H1 (cell line): ENCODE measurements at regions not wholly inside any gene's neighbourhood (a gene's known extent, or its start where the extent isn't known, plus 50 kb on each side); places are given as distances from the start of the nearest gene placed in this dataset.

Experiments
- CTCF ChIA-PET: fragments of 300-600 bp; sonication (Branson Sonifier 250); formaldehyde crosslinking; loops from one replicate; lab custom pipeline; 2021; ENCODE audit not compliant: partially characterized antibody; lab: Charles Lee
- POLR2A ChIA-PET: fragments of 300-600 bp; sonication (Branson Sonifier 250); formaldehyde crosslinking; loops from one replicate; lab custom pipeline; 2021; ENCODE audit warnings: inconsistent platforms; ENCODE audit not compliant: partially characterized antibody; lab: Charles Lee
- DNase-seq, 2 experiments: peaks; one replicate each; pipeline versions ENCODE4 v3.0.0 to v3.0.0-alpha.2; 2010 to 2022; ENCODE audit warnings: low spot score in 2 of 2, low read depth in 1 of 2, mixed read lengths in 1 of 2
- FAIRE-seq: peaks from 2 replicates; lab custom pipeline; 2011; peaks lifted over from hg19 to GRCh38; lab: Jason Lieb, UNC
- H2AFZ ChIP-seq: 2 replicates; pipeline ENCODE4 v1.8.1; 2012; ENCODE audit warnings: low read length, inconsistent platforms
- H2AK5ac ChIP-seq: 2 replicates; pipeline ENCODE4 v1.6.1; 2013; ENCODE audit warnings: low read depth, low read length
- H2BK120ac ChIP-seq: replicated peaks from 2 replicates; pipeline ENCODE3; 2013; ENCODE audit warnings: low read depth, low read length, inconsistent platforms
- H2BK12ac ChIP-seq: 2 replicates; pipeline ENCODE4 v1.6.1; 2013; ENCODE audit warnings: low read depth, low read length
- H2BK15ac ChIP-seq: 2 replicates; pipeline ENCODE4 v1.6.1; 2013; ENCODE audit warnings: low read length
- H2BK20ac ChIP-seq: 2 replicates; pipeline ENCODE4 v1.6.1; 2013; ENCODE audit warnings: low read length
- H2BK5ac ChIP-seq: 2 replicates; pipeline ENCODE4 v1.6.1; 2013; ENCODE audit warnings: low read depth, low read length
- H3K14ac ChIP-seq: 2 replicates; pipeline ENCODE4 v1.6.1; 2013; ENCODE audit warnings: inconsistent platforms; ENCODE audit not compliant: insufficient read length
- H3K18ac ChIP-seq: 2 replicates; pipeline ENCODE4 v1.6.1; 2013; ENCODE audit warnings: low read length; ENCODE audit errors: extremely low read depth
- H3K23ac ChIP-seq: 2 replicates; pipeline ENCODE4 v1.6.1; 2013; ENCODE audit warnings: inconsistent platforms; ENCODE audit not compliant: insufficient read length
- H3K23me2 ChIP-seq: 2 replicates; pipeline ENCODE4 v1.6.1; 2013; ENCODE audit warnings: low read depth, low read length
- H3K27ac ChIP-seq: 2 replicates; pipeline ENCODE4 v1.6.1; 2011; ENCODE audit warnings: low read depth, low read length, inconsistent platforms
- H3K27me3 ChIP-seq, 4 experiments: replicated peaks in 1 of 4; 1 replicate in 1 of 4; 2 replicates in 3 of 4; pipeline versions ENCODE4 v1.6.1 to v1.8.1; 2011 to 2013; ENCODE audit warnings: low read length in 3 of 4, mild to moderate bottlenecking in 3 of 4, inconsistent platforms in 2 of 4, mixed read lengths in 2 of 4, moderate library complexity in 1 of 4; ENCODE audit not compliant: control insufficient read depth in 3 of 4, insufficient read depth in 3 of 4; ENCODE audit errors: extremely low read depth in 1 of 4
- H3K36me3 ChIP-seq, 4 experiments: 2 replicates each; pipeline versions ENCODE4 v1.6.1 to v1.8.1; 2011 to 2013; ENCODE audit warnings: mild to moderate bottlenecking in 4 of 4, low read length in 3 of 4, moderate library complexity in 2 of 4, control low read depth in 1 of 4, inconsistent platforms in 1 of 4; ENCODE audit not compliant: insufficient read depth in 4 of 4, control insufficient read depth in 2 of 4
- H3K4ac ChIP-seq: replicated peaks from 2 replicates; pipeline ENCODE3; 2013; ENCODE audit warnings: low read length, low read depth, mixed read lengths, inconsistent platforms; ENCODE audit not compliant: insufficient read length
- H3K4me1 ChIP-seq, 4 experiments: replicated peaks in 1 of 4; 1 replicate in 1 of 4; 2 replicates in 3 of 4; pipeline versions ENCODE4 v1.6.1 to v1.8.1; 2011 to 2013; ENCODE audit warnings: low read length in 3 of 4, inconsistent platforms in 2 of 4, mixed read lengths in 1 of 4; ENCODE audit not compliant: insufficient read depth in 4 of 4, control insufficient read depth in 3 of 4
- H3K4me2 ChIP-seq, 2 experiments: 2 replicates each; pipeline versions ENCODE4 v1.6.1 to v1.8.1; 2011 to 2013; ENCODE audit warnings: low read depth in 2 of 2, low read length in 2 of 2, control low read depth in 1 of 2, inconsistent platforms in 1 of 2, mild to moderate bottlenecking in 1 of 2; ENCODE audit not compliant: insufficient read depth in 1 of 2
- H3K4me3 ChIP-seq, 4 experiments: fragments of 200-600, 300-600 bp in 1 of 4; sonication (generic), shearing (Covaris generic), sonication (Bioruptor Twin) in 1 of 4; 2 replicates each; pipeline versions ENCODE4 v1.5.1 to v1.8.1; 2011 to 2016; ENCODE audit warnings: low read length in 4 of 4, low read depth in 3 of 4, control low read depth in 2 of 4, inconsistent platforms in 2 of 4, mild to moderate bottlenecking in 2 of 4, mixed read lengths in 1 of 4, moderate library complexity in 1 of 4; ENCODE audit not compliant: insufficient read depth in 2 of 4; ENCODE audit errors: extremely low read depth in 1 of 4
- H3K56ac ChIP-seq: replicated peaks from 2 replicates; pipeline ENCODE3; 2013; ENCODE audit warnings: low read depth, mild to moderate bottlenecking, mixed read lengths, low read length, inconsistent platforms; ENCODE audit not compliant: insufficient read length
- H3K79me1 ChIP-seq: 2 replicates; pipeline ENCODE4 v1.6.1; 2013; ENCODE audit warnings: low read depth, low read length, control low read depth
- H3K79me2 ChIP-seq, 2 experiments: 2 replicates each; pipeline versions ENCODE4 v1.6.1 to v1.8.1; 2012 to 2013; ENCODE audit warnings: low read length in 2 of 2, mild to moderate bottlenecking in 2 of 2, inconsistent platforms in 1 of 2; ENCODE audit not compliant: insufficient read depth in 2 of 2, control insufficient read depth in 1 of 2
- H3K9ac ChIP-seq, 4 experiments: replicated peaks in 1 of 4; 1 replicate in 1 of 4; 2 replicates in 3 of 4; pipeline versions ENCODE4 v1.6.1 to v1.8.1; 2011 to 2013; ENCODE audit warnings: low read depth in 3 of 4, low read length in 3 of 4, control low read depth in 2 of 4, mild to moderate bottlenecking in 2 of 4, moderate library complexity in 2 of 4, inconsistent platforms in 1 of 4; ENCODE audit errors: extremely low read depth in 1 of 4
- H3K9me3 ChIP-seq, 2 experiments: 2 replicates each; pipeline versions ENCODE4 v1.6.1 to v1.8.1; 2012 to 2013; ENCODE audit warnings: mild to moderate bottlenecking in 2 of 2, moderate library complexity in 2 of 2, control low read depth in 1 of 2, inconsistent platforms in 1 of 2, low read depth in 1 of 2, low read length in 1 of 2, mixed read lengths in 1 of 2; ENCODE audit not compliant: insufficient read depth in 2 of 2
- H4K20me1 ChIP-seq, 2 experiments: replicated peaks in 1 of 2; 2 replicates each; pipeline versions ENCODE3 to v1.8.1; 2011 to 2013; ENCODE audit warnings: inconsistent platforms in 2 of 2, low read length in 2 of 2, mild to moderate bottlenecking in 1 of 2; ENCODE audit not compliant: insufficient read depth in 2 of 2, control insufficient read depth in 1 of 2
- H4K5ac ChIP-seq: 2 replicates; pipeline ENCODE4 v1.6.1; 2013; ENCODE audit warnings: low read length, low read depth, mixed read lengths, inconsistent platforms; ENCODE audit not compliant: insufficient read length
- H4K8ac ChIP-seq: 2 replicates; pipeline ENCODE4 v1.8.0; 2013; ENCODE audit warnings: mild to moderate bottlenecking, moderate library complexity, low read length, inconsistent platforms; ENCODE audit not compliant: insufficient read depth; ENCODE audit errors: extremely low read depth
- H4K91ac ChIP-seq: replicated peaks from 2 replicates; pipeline ENCODE3; 2013; ENCODE audit warnings: low read length, mixed read lengths, inconsistent platforms; ENCODE audit not compliant: insufficient read length
- BCL11A ChIP-seq, 2 experiments: IDR thresholded peaks; one replicate each; pipeline ENCODE4 v1.6.1; 2011; ENCODE audit warnings: low read depth in 2 of 2, low read length in 2 of 2, mild to moderate bottlenecking in 2 of 2
- CBX8 ChIP-seq: fragments of 300-800, 300-1000 bp; sonication (generic); IDR thresholded peaks from 2 replicates; pipeline ENCODE4 v1.7.1; 2016; ENCODE audit warnings: low read depth, low read length, borderline replicate concordance
- E2F6 ChIP-seq: IDR thresholded peaks from 2 replicates; pipeline ENCODE4 v1.6.1; 2012; ENCODE audit warnings: inconsistent platforms
- EP300 ChIP-seq, 2 experiments: IDR thresholded peaks; 1 replicate in 1 of 2; 2 replicates in 1 of 2; pipeline ENCODE4 v1.6.1; 2011 to 2012; ENCODE audit warnings: low read depth in 2 of 2, low read length in 2 of 2, mild to moderate bottlenecking in 2 of 2, borderline replicate concordance in 1 of 2, inconsistent platforms in 1 of 2, moderate library complexity in 1 of 2
- JUND ChIP-seq: IDR thresholded peaks from 2 replicates; pipeline ENCODE4 v1.6.1; 2011; ENCODE audit warnings: mild to moderate bottlenecking, improper control_type of control experiment, low read length
- MAFK ChIP-seq: IDR thresholded peaks from 2 replicates; pipeline ENCODE4 v1.6.1; 2012; ENCODE audit warnings: low read depth, mild to moderate bottlenecking, improper control_type of control experiment, low read length
- NANOG ChIP-seq: IDR thresholded peaks from 2 replicates; pipeline ENCODE4 v1.6.1; 2011; ENCODE audit warnings: low read length, low read depth, mild to moderate bottlenecking, inconsistent platforms; ENCODE audit not compliant: insufficient read depth, poor library complexity, severe bottlenecking
- POU5F1 ChIP-seq: IDR thresholded peaks from 2 replicates; pipeline ENCODE4 v1.6.1; 2011; ENCODE audit warnings: low read depth, mild to moderate bottlenecking, low read length, moderate library complexity
- SP1 ChIP-seq: IDR thresholded peaks from 2 replicates; pipeline ENCODE4 v1.6.1; 2011; ENCODE audit warnings: low read depth, low read length
- TCF12 ChIP-seq: IDR thresholded peaks from 2 replicates; pipeline ENCODE4 v1.6.1; 2011; ENCODE audit warnings: low read depth, mild to moderate bottlenecking, low read length
- WGBS, 2 experiments: shearing (Covaris generic) in 1 of 2; methylation state at CpG; one replicate each; pipeline versions ENCODE4 v1.1.6 to v1.1.7; 2013 to 2015; ENCODE audit warnings: low lambda C conversion rate in 2 of 2, mixed read lengths in 2 of 2, inconsistent platforms in 1 of 2, low coverage in 1 of 2, missing lambda C conversion rate in 1 of 2; ENCODE audit not compliant: insufficient replicate concordance in 2 of 2, insufficient coverage in 1 of 2, insufficient read length in 1 of 2; ENCODE audit errors: extremely low coverage in 1 of 2, missing lambda C conversion rate in 1 of 2; 5-methylcytosine and 5-hydroxymethylcytosine counted together

DNA sequence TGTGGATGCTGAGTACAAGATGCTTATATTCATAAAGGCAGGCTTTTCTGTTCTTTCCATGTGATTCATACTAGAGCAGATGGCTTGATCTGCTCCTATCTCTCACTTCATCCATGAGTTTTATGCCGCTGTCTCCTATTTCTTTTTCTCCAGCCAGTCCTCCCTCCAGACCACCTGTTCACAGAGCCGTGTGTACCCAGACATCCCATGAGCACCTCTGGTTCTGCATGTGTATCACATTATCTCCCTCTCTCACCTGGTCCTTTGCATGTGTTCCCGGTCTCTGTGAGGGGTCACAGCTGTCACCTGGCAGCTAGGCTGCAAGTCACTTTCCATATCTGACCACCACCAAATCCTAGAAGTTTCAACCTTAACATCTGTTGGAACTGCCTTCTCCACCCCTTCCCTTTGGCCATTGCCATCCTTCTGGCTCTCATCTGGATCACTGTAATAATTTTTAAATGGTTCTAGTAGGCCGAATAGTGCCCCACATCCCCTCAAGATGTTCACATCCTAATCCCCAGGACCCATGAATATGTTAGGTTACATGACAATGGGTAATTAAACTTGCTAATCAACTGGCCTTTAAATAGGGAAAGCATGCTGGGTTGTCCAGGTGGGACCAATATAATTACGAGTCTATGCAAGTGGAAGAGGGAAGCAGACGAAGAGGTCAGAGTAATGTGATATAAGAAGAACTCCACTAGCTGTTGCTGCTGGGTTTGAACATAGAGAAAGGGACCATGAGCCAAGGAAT lies 168.1 kb downstream of the SNAPC1 start:
- no peak overlapping the region for H2BK15ac ChIP-seq
- no peak overlapping the region for H2AFZ ChIP-seq
- 72% methylated on average over 6 of the region's 6 CpGs; no CpG with 5 or more reads in 1 of the 2 experiments for WGBS, 2 experiments
- no peaks in the 10 kb centered on the region for H4K20me1 ChIP-seq
- H3K36me3 ChIP-seq: no peaks in the 10 kb centered on the region
- H3K18ac ChIP-seq: no peak overlapping the region
- no peak overlapping the region for H3K27ac ChIP-seq
- no peaks in the 10 kb centered on the region for H3K79me1 ChIP-seq
- H3K23me2 ChIP-seq: no peaks in the 10 kb centered on the region
- POLR2A ChIA-PET: interaction anchor here (1.1 kb wide), 1 partner anchor 14 kb away, joined by 4 read pairs; no protein-coding TSS in a partner anchor
- CTCF ChIA-PET: interaction anchor here (1.2 to 7.8 kb wide), 2 partner anchors 38 to 195 kb away, joined by 3 to 108 read pairs; no protein-coding TSS in a partner anchor
- no peak overlapping the region for H4K91ac ChIP-seq
- no peak for DNase-seq
- no peaks in the 10 kb centered on the region for H3K9me3 ChIP-seq
- H3K4me1 ChIP-seq: peaks cover 0 to 9% (median 8%) of the 10 kb centered on the region in 4 experiments; a peak in 5 of 7 replicates
- H2BK12ac ChIP-seq: peak overlapping the region; percentile 72; the same call in 1 of the 2 replicates
- H4K8ac ChIP-seq: no peak overlapping the region
- H3K56ac ChIP-seq: no peak overlapping the region
- H2BK20ac ChIP-seq: peak overlapping the region; percentile 11; the same call in 1 of the 2 replicates
- peak overlapping the region; percentile 24 to 54; a peak in 3 of 4 replicates for H3K4me2 ChIP-seq
- H3K27me3 ChIP-seq: no peaks in the 10 kb centered on the region; a peak in 1 of 7 replicates
- 0 out of 2 replicates have a peak, but pooled peaks have one; percentile 5 for TF ChIP-seq JUND
- peak; percentile 57; the same call in 1 of the 2 replicates for TF ChIP-seq SP1
- TF ChIP-seq BCL11A (IDR thresholded peaks at IDR 0.05; ENCODE audit: low read depth in 2 of 2, low read length in 2 of 2): peak in 1 of 2 experiments; percentile 84
- peak; percentile 94 for TF ChIP-seq POU5F1
- peak in 1 of 2 experiments; percentile 58; a peak in 1 of 3 replicates for TF ChIP-seq EP300 (IDR thresholded peaks at IDR 0.05; ENCODE audit: borderline replicate concordance in 1 of 2, low read depth in 2 of 2, low read length in 2 of 2)
- 0 out of 2 replicates have a peak, but pooled peaks have one; percentile 13 for TF ChIP-seq E2F6
- peak; percentile 89 for TF ChIP-seq NANOG
- TF ChIP-seq TCF12: peak; percentile 90; the same call in 1 of the 2 replicates
- no peak for TF ChIP-seq CBX8
- no peak for TF ChIP-seq MAFK
- TF ChIP-seq, all 59 proteins: peak for 8
- Histone ChIP-seq H3K23ac (no peak overlapping the region), H3K4me3 (0 out of 8 replicates have a peak overlapping the region, but pooled peaks of 1 of the 4 experiments have one; percentile 17), H4K5ac (no peak overlapping the region), H3K14ac (no peak overlapping the region), H3K79me2 (no peaks in the 10 kb centered on the region), H3K4ac (no peak overlapping the region), H2BK5ac (peak overlapping the region; percentile 17; the same call in 1 of the 2 replicates), H3K9ac (no peak overlapping the region), H2AK5ac (no peak overlapping the region; the same call in 1 of the 2 replicates), H2BK120ac (no peak overlapping the region)
- peak; percentile 82 for FAIRE-seq
